Neuron (in vitro differentiated cells): ENCODE measurements at regions not wholly inside any gene's neighbourhood (a gene's known extent, or its start where the extent isn't known, plus 50 kb on each side); places are given as distances from the start of the nearest gene placed in this dataset.

Source experiments
- H2AFZ ChIP-seq: one replicate; pipeline ENCODE4 v1.6.1; 2013; ENCODE audit warnings: low read depth, mild to moderate bottlenecking, inconsistent platforms, low read length, moderate library complexity
- H3K27me3 ChIP-seq: one replicate; pipeline ENCODE4 v1.6.1; 2013; ENCODE audit warnings: low read length; ENCODE audit not compliant: insufficient read depth
- H3K36me3 ChIP-seq: one replicate; pipeline ENCODE4 v1.6.1; 2013; ENCODE audit warnings: low read length; ENCODE audit not compliant: insufficient read depth
- H3K4me1 ChIP-seq: one replicate; pipeline ENCODE4 v1.6.1; 2013; ENCODE audit warnings: low read length; ENCODE audit not compliant: insufficient read depth
- H3K4me3 ChIP-seq: 2 replicates; pipeline ENCODE4 v1.5.1; 2013; ENCODE audit warnings: mild to moderate bottlenecking, low read length, moderate library complexity
- H3K9me3 ChIP-seq: one replicate; pipeline ENCODE4 v1.6.1; 2013; ENCODE audit warnings: low read length

DNA sequence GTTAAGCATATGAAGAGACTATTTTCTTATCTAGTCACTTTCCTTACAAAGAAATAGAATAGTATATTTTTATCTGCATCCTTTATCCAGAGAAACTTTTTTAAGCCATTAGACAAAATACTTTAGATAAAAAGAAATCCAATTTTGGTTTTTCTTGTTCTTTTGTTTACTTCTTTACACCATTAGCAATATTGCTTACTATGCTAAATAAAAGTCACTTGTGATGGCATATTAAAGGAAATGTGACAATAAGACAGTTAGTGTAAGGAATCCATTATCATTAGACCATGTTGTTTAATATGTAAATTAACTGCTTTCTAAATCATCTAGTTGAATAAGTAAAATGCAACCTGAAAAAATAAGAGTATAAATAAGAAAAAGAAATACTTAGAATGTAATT lies 2582.7 kb downstream of the ARAP2 start:
- Histone ChIP-seq H3K4me1 (no peaks in the 10 kb centered on the region), H2AFZ (no peak overlapping the region), H3K27me3 (no peaks in the 10 kb centered on the region), H3K4me3 (no peak overlapping the region), H3K36me3 (no peaks in the 10 kb centered on the region), H3K9me3 (no peaks in the 10 kb centered on the region)

DNA sequence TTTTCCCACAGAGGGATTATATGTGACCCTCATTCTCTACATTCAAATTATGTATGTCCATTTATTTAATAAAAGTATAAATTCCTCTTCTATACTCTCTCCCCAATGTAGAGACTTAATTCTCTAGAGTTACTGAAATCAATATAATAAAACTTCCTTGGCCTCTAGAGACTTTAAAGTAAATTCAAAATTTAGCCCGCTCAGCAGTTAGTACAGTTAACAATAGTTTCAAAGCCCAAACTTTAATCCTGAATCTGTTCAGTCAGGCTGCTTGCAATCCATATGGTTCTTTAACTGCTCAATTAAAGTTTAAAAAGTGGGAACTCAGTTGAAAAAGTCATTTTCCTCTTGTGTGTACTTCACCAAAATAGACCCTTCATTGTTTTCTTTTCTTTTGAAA lies 2558.4 kb downstream of the ARAP2 start:
- H2AFZ ChIP-seq: no peak overlapping the region

DNA sequence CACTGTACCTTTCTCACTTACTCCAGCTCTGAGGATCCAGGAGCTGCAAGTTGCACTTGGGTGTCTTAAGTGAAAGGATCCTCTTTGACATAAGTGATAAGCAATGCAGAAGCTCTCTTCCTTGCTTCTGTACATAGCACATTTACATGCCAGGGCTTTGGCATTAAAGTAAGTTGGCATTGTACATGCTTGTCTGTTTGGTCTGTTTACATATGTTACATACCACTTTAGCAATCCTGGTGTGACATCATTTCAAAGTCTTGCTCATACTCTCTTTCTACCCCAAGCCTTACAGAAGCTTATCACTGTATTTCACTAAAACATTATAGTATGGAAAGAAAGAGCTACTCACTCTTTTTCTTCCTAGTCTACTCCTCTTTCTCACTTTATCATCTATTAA lies 2548.3 kb downstream of the ARAP2 start:
- no peaks in the 10 kb centered on the region for H3K36me3 ChIP-seq
- H3K4me3 ChIP-seq: no peak overlapping the region
- no peak overlapping the region for H2AFZ ChIP-seq
- H3K27me3 ChIP-seq: no peaks in the 10 kb centered on the region
- H3K9me3 ChIP-seq: no peaks in the 10 kb centered on the region
- no peaks in the 10 kb centered on the region for H3K4me1 ChIP-seq

More for the DNA sequence above, 2558.4 kb downstream of the ARAP2 start:
- Histone ChIP-seq H3K4me1 (peaks cover 5% of the 10 kb centered on the region), H3K27me3 (no peaks in the 10 kb centered on the region), H3K36me3 (no peaks in the 10 kb centered on the region), H3K4me3 (no peak overlapping the region), H3K9me3 (no peaks in the 10 kb centered on the region)

DNA sequence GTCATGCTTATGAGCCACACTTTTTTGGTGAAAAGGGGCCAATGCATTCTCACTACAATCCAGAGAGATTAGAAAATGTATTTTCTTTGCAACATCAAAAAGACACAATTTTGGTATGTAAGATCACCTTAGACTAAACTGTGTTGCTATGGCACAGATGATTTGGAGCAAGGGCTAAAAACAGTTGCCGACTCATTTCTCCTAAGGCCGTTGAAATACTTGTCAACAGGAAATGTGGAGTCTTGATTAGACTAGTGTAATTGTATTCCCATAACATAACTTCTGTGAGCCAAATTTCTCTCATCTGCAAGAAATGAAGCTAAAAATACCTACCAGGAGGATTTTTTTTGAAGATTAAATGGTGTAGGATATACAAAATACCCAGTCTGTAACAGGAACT lies 2547.7 kb downstream of the ARAP2 start:
- Histone ChIP-seq H3K4me3 (no peak overlapping the region), H3K27me3 (no peaks in the 10 kb centered on the region), H3K4me1 (no peaks in the 10 kb centered on the region), H3K36me3 (no peaks in the 10 kb centered on the region), H2AFZ (no peak overlapping the region), H3K9me3 (no peaks in the 10 kb centered on the region)

DNA sequence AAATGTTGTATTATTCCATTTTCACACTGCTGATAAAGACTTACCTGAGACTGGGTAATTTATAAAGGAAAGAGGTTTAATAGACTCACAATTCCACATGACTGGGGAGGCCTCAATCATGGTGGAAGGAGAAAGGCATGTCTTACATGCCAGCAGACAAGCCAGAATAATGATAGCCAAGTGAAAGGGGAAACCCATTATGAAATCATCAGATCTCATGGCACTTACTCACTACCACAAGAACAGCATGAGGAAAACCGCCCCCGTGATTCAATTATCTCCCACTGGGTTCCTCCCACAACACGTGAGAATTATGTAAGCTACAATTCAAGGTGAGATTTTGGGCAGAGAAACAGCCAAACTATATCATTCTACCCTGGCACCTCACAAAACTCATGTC lies 2535.1 kb downstream of the ARAP2 start:
- H3K9me3 ChIP-seq: no peaks in the 10 kb centered on the region
- H2AFZ ChIP-seq: no peak overlapping the region
- H3K4me3 ChIP-seq: no peak overlapping the region
- H3K4me1 ChIP-seq: no peaks in the 10 kb centered on the region
- no peaks in the 10 kb centered on the region for H3K27me3 ChIP-seq
- H3K36me3 ChIP-seq: no peaks in the 10 kb centered on the region

DNA sequence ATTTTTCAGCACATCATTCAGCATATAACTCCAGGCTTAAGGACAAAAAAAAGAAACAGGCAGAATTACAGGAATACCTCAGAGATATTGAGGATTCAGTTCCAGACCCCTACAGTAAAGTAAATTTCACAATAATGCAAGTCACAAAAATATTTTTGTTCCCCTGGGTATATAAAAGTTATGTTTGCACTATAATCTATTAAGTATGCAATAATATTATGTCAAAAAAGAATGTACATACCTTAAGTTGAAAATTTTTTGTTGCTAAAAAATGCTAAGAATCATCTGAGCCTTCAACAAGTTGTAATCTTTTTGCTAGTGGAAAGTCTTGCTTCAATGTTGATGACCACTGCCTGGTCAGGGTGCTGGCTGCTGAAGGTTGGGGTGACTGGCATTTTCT lies 2532.5 kb downstream of the ARAP2 start:
- H3K36me3 ChIP-seq: no peaks in the 10 kb centered on the region
- no peaks in the 10 kb centered on the region for H3K9me3 ChIP-seq
- no peaks in the 10 kb centered on the region for H3K4me1 ChIP-seq
- no peaks in the 10 kb centered on the region for H3K27me3 ChIP-seq
- H2AFZ ChIP-seq: no peak overlapping the region
- H3K4me3 ChIP-seq: no peak overlapping the region

DNA sequence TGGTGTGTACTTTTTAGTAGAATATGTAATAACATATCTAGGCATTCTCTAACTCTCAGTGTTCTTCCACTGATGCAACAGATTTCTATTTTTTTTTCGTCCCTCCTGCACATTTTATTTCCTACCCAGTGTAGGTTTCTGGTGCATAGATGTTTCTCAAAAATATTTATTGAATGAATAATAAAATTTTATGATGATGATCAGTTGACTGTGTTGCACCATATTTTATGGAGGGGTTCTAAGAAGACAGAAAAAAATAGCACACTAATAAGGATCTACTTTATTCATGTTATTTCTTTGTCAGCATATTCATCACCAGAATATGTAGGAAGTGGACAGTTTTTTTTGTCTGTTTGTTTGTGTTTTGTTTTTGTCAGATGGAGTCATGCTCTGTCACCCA lies 2529.3 kb downstream of the ARAP2 start:
- H3K4me3 ChIP-seq: no peak overlapping the region
- no peaks in the 10 kb centered on the region for H3K36me3 ChIP-seq
- no peak overlapping the region for H2AFZ ChIP-seq
- no peaks in the 10 kb centered on the region for H3K9me3 ChIP-seq
- H3K27me3 ChIP-seq: no peaks in the 10 kb centered on the region
- H3K4me1 ChIP-seq: no peaks in the 10 kb centered on the region

DNA sequence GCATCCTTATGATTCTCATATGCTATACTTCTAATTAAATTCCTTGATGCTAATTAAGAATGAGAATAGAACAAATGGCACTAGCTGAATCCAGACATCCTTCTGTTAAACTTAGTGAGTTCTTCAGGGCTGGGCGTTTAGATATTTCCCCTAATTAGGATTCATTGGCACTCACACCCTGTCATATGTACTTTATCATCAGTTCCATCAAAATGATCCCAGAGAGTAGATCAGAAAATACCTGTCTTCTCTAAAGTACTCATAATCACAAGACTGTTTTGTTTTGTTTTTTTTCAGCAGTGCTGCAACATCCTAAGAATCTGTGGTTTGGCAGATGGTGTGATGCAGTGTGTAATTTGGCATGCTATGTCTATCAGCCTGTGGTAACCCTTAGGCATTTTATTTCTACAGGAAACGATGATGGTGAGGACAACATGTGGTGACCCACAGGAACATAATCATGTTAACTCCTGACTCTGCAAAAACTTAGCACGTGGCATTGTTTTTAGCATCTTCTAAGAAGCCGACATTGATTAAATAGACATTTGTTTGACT lies 2528.4 kb downstream of the ARAP2 start:
- no peak overlapping the region for H3K4me3 ChIP-seq
- H3K9me3 ChIP-seq: no peaks in the 10 kb centered on the region
- H3K36me3 ChIP-seq: no peaks in the 10 kb centered on the region
- no peaks in the 10 kb centered on the region for H3K27me3 ChIP-seq
- no peaks in the 10 kb centered on the region for H3K4me1 ChIP-seq
- H2AFZ ChIP-seq: no peak overlapping the region

DNA sequence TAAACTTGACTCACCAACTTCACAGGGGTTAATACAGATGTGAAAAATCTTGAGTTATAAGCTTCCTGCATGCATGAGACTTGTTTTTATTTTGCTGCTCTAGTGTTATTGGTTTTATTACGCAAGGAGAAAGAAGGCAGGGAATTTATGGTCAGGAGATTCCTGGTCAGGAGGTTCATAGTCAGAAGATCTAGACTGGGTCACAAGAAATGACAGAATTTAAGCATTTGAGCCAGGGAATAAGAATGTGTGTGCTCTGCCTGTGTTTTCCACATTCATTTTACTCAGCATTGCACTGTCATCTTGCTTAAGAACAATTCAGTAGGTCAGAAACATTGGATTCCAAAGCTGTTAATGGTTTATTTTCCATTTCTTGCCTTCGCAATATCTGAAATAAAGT lies 2522.1 kb downstream of the ARAP2 start:
- H3K9me3 ChIP-seq: no peaks in the 10 kb centered on the region
- no peak overlapping the region for H2AFZ ChIP-seq
- H3K4me1 ChIP-seq: peaks cover 17% of the 10 kb centered on the region
- no peak overlapping the region for H3K4me3 ChIP-seq
- no peaks in the 10 kb centered on the region for H3K27me3 ChIP-seq
- H3K36me3 ChIP-seq: no peaks in the 10 kb centered on the region

DNA sequence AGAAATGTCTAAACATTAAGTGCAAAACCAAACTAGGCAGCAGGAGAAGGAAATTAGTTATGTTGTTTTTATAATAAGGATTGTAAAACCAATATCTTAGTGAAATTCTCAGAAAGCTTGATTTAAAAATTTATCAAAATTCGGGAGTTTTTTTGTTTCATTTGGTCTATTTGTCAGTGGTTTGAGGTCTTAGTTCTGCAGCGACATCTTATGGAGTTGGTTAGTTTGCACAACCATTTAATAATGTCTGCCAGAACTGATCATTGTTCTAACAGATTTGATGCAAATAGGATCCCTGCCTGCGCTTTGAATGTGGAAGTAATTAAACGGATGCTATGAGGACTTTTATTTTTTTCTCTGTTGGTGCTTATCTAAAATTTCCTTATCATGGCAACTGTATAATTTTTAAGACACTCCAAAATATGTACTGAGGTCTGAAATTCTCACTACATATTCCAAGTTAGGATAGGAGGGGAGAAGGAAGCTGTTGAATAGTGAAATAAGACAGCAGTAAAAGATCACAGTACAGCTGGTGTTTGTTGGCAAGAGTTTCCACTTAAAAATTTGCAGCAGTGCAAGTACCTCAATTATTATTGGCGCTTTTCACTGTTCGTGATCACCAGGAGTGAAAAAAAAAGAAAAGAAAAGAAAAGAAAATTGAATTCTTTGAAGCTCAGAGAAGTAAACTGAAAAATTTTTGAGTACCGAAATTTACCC lies 2521.4 kb downstream of the ARAP2 start:
- peak overlapping the region; percentile 16 for H2AFZ ChIP-seq
- no peaks in the 10 kb centered on the region for H3K9me3 ChIP-seq
- H3K4me3 ChIP-seq: no peak overlapping the region
- no peaks in the 10 kb centered on the region for H3K27me3 ChIP-seq
- H3K4me1 ChIP-seq: peaks cover 17% of the 10 kb centered on the region
- no peaks in the 10 kb centered on the region for H3K36me3 ChIP-seq

DNA sequence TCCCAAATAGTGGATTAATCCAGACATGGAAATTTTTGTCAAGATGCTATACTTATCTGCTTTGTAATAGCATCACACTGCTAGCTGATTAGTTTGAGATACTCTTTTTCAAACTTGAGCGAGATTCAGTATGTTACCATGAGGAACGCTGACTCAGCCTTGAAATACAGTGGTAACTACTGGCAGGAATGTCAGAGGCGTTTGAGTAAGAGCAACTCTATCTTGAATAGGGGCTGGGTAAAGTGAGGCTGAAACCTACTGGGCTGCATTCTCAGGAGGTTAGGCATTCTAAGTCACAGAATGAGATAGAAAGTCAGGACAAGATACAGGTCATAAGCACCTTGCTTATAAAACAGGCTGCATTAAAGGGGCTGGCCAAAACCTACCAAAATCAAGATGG lies 2519.6 kb downstream of the ARAP2 start:
- Histone ChIP-seq H3K9me3 (no peaks in the 10 kb centered on the region), H3K4me1 (peaks cover 17% of the 10 kb centered on the region), H2AFZ (no peak overlapping the region), H3K27me3 (no peaks in the 10 kb centered on the region), H3K4me3 (no peak overlapping the region), H3K36me3 (no peaks in the 10 kb centered on the region)

DNA sequence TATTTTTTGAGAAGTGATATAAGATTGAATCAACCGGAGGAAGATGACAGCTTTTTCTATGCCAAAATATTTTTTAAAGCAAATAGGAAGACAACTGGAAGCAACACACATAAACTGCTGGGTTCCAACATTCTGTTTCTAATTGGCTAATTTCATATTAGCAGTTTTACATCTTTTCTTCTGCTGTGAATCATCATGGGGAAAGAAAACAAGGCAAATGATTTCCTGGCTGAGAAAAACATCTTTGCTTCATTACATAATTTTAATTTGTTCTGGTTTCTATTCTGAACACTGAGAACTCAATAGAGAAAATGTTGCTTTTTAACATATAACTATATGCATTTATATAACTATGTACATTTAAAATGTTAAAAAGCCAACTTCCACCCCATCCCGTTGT lies 2518.5 kb downstream of the ARAP2 start:
- Histone ChIP-seq H3K36me3 (no peaks in the 10 kb centered on the region), H3K9me3 (no peaks in the 10 kb centered on the region), H2AFZ (peak overlapping the region; percentile 61), H3K4me1 (peaks cover 17% of the 10 kb centered on the region), H3K4me3 (no peak overlapping the region), H3K27me3 (no peaks in the 10 kb centered on the region)

DNA sequence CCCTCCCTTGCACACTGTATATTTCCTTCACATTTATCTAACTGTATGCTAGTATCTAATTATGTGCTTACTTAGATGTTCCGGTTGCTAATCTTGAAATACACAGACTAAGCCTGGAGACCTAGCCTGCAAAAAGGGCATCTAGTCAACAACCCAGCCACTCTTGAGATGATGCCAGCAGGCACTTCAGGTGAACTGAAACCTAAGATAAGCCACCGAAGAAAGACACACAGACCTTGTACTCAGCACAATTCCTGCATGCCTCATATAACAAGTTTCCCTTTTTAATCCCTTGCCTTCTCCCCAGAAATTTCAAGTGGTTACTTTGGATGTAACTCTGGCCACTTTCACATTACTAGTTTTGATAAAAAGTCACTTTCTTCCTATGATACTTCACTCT lies 2506.6 kb downstream of the ARAP2 start:
- Histone ChIP-seq H3K27me3 (no peaks in the 10 kb centered on the region), H3K36me3 (no peaks in the 10 kb centered on the region)

More for the DNA sequence above, 2506.6 kb downstream of the ARAP2 start:
- Histone ChIP-seq H3K9me3 (no peaks in the 10 kb centered on the region), H2AFZ (no peak overlapping the region), H3K4me3 (no peak overlapping the region), H3K4me1 (peaks cover 2% of the 10 kb centered on the region)
